GM04503 (cell line): ENCODE measurements at regions not wholly inside any gene's neighbourhood (a gene's known extent, or its start where the extent isn't known, plus 50 kb on each side); places are given as distances from the start of the nearest gene placed in this dataset.

Experiments
- DNase-seq: peaks from one replicate; pipeline ENCODE4 v3.0.0-alpha.2; 2012; ENCODE audit warnings: low read depth

DNA sequence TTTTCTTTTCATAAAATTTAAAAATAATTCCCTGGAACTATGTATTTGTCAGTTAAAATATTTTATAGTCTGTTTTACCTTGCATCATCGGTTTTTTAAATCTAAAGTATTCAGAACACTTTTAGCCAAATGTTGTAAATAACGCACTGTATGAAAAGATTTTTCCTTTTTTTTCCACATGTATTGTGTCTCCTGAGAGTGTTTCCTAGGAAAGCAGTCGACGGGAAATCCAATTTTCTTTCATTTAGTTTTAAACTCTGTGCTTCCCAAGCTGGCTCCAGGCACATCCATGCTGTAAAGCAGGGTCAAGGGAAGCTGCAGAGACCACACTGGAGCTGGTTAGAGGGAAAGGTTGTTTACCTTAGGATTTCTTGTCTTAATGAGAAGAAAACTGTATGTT, 1724.3 kb upstream of the TENM3 start:
- DNase-seq = no peak

DNA sequence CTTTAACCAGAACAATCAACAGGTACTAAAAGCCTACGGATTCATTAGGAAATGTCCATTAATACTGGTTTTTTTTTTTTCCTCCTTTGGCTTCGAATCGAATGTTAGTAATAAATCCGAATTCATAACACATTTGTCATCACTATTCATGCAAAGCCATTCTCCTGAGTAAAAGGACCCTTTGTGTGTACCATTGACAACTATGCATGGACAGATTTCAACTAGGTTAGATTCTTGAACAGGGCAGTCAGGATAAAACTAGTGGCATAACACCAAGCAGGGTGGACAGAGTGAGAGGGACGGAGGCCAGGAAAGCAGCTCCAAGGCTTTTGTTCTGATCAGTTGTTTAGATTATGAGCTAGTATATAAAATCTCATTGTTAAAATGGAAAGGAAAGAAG, 1722.0 kb upstream of the TENM3 start:
- no peak for DNase-seq

DNA sequence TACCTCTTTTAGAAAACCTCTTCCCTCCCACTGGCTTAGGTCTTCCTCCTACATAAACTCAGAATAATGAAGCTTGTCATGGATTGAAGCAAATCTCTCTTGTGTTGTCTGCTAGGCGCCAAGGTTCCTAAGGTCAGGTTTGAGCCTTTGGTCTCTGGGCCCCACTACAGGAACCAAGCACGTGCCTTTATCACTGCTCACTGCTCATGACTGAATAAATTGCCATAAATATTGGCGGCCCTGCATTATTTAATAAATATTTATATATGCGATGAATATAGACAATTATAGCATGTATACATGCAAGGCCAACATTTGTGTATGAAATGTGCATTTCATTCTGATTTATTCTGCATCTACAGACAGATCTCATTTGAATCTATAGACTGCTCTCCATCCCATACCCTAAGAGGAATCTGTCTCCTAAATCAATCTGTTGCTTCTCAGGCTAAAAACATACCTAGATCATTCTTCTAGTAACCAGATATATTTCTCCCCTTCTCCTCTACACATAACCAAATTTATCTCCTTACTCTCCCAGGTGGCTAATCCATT, 1717.6 kb upstream of the TENM3 start:
- DNase-seq = no peak

DNA sequence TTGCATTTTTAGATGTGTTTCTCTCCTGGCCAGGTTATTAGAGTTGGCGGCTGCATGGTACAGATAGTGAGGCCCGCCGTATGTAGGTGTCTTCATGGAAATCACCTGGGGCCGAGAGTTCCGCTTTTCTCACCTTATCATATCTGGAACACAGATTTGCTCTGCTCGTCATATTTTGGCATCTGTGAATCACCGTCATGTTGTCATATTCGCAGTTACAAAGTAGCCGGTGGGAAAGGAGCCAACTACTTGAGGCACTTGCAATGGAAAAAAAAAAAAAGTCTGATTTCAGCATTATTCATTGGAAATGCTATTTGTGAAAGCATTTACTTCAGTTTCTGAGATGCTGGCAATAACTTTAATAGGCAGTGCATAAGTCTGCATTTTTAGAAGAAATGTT, 1715.2 kb upstream of the TENM3 start:
- no peak for DNase-seq

- no peak for DNase-seq
Measured at GRCh38 chr4:180530787-180531186, 1712.4 kb upstream of the TENM3 start.

- no peak for DNase-seq
Measured at GRCh38 chr4:180532691-180533090, 1710.5 kb upstream of the TENM3 start.

- DNase-seq = no peak
Measured at GRCh38 chr4:180538384-180539057, 1704.7 kb upstream of the TENM3 start.

DNA sequence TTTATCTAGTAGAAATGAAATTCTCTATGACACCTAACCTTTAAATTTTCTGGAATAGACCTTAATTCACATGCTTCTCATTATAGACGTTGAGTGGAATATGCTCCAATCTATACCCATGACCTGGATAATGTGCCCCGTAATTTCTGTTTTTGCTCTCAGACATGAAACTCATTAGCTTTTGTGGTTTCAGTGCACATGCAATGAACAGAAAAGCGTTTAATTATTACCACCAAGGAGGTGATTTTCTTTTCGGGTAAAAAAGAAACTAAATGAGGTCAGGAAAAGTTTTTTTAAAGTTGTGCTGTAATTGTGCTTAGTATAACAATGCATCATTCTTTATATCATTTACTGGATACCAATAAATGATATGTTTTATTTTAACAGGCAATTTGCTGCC, 1703.9 kb upstream of the TENM3 start:
- no peak for DNase-seq

DNA sequence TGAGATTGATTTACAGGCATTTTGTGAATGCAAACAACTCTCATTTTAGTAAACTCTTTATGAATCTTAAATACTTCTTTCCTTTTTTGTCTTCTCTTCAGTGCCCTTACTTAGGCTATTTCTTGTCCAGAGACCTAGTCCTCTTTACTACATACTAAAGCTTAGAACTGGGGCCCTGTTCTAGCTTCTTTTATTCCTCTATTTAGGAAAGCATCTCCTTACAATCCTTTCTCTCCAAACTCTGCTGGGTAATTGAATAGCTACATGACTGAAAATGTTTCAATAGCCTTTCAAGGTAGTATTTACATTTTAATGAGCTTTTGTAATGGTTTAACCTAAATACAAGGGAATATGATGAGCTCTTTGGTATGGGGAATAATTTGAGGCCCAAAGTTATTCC, 1701.5 kb upstream of the TENM3 start:
- DNase-seq = no peak

GRCh38 chr4:180542445-180543100, 1700.6 kb upstream of the TENM3 start:
- DNase-seq = no peak

DNA sequence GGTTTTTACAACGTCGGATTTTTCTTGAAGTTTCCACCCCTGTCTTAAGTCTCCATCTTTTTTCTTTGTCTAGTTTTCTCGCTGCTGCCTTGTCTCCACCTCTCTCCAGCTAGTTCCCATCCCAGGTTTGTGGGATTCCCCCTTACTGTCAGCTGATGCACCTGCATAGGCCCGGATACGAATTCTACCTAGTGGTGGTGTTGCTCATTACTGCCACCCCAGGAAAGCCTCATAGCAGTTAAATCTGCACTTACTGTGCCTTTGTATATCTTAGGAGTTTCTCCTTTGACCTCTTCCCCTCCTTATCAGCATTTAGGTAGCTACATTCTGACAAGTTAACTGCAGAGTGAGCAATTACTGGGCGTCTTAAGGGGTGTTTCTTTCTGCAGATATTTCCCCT, 1693.1 kb upstream of the TENM3 start:
- no peak for DNase-seq

GRCh38 chr4:180557348-180557747, 1685.9 kb upstream of the TENM3 start:
- DNase-seq = no peak

GRCh38 chr4:180557950-180558349, 1685.3 kb upstream of the TENM3 start:
- DNase-seq = no peak

- no peak for DNase-seq
Measured at GRCh38 chr4:180558427-180558826, 1684.8 kb upstream of the TENM3 start.

DNA sequence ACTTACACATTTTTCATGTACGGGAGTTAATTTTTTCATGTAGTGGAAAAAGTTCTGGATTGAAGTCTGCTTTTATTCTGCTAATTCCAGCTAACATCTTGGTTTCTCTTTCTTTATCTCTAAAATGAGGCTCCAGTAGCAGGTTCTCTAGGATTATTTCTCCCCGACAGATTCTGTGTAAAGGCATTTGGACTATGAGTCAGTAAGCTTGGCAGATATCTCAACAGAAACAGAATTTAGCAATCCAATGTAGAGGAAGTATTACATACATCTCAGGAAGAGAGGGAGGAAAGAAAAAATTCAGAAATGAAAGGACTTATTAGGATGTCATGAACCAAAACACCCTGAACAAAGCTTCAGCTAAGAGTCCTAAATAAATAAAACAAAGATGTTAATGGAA, 1682.3 kb upstream of the TENM3 start:
- DNase-seq = no peak

GRCh38 chr4:180564026-180564425, 1679.2 kb upstream of the TENM3 start:
- no peak for DNase-seq

DNA sequence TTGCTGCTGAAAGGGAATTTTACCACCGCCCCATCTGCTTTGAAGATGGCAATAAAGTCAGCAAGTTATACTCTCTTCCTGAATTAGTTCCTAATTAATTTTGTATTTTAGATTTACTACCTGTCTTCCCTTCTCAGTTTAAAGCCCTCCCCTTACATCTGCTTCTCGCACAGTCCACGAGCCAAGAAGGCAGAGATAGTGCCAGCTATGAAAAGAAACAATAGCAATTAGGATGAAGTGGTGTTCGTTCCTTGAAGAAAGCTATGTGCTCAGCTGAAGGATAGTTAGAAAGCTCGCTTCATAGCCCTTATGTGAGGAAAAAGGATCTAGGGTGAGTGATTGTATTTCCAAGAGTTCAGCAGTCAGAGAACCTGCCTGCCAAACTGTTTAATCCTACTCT, 1678.8 kb upstream of the TENM3 start:
- no peak for DNase-seq

DNA sequence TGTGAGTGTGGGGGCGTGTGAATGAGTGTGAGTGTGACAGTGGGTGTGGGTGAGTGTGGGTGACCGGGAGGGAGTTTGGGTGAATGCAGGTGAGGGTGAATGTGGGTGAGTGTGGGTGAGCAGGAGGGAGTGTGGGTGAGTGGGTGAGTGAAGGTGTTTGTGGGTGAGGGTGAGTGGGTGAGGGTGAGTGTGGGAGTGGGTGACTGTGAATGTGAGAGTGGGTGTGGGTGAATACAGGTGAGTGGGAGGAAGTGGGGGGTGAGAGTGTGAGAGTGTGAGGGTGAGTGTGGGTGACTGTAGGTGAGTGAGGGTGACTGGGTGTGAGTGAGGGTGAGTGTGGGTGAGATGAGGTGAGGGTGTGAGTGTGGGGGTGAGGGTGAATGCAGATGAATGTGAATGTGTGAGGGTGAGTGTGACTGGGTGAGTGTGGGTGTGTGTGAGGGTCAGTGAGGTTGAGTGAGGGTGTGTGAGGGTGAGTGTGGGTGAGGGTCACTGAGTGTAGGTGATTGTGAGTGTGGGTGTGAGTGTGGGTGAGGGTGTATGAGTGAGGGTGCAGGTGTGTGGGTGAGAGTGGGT, 1677.3 kb upstream of the TENM3 start:
- DNase-seq = no peak

DNA sequence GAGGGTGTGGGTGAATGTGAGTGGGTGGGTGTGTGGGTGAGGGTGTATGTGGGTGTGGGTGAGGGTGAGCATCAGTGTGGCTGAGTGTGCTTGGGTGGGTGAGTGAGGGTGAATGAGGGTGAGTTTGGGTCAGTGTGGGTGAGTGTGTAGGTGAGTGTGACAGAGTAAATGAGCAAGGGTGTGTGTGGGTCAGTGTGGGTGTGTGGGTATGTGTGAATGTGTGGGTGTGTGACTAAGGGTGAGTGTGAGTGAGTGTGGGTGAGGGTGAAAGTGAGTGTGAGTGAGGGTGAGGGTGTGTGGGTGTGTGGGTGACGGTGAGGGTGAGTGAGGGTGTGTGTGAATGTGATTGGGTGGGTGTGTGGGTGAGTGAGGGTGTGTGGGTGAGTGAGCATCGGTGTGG, 1676.7 kb upstream of the TENM3 start:
- no peak for DNase-seq

DNA sequence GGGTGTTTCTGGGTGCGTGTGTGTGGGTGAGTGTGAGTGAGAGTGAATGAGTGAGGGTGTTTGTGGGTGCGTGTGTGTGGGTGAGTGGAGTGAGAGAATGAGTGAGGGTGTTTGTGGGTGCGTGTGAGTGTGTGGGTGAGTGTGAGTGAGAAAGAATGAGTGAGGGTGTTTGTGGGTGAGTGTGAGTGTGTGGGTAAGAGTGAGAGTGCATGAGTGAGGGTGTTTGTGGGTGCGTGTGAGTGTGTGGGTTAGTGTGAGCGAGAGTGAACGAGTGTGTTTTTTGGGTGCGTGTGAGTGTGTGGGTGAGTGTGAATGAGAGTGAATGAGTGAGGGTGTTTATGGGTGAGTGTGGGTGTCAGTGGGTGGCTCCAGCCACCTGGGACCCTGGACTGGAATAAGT, 1676.1 kb upstream of the TENM3 start:
- no peak for DNase-seq

DNA sequence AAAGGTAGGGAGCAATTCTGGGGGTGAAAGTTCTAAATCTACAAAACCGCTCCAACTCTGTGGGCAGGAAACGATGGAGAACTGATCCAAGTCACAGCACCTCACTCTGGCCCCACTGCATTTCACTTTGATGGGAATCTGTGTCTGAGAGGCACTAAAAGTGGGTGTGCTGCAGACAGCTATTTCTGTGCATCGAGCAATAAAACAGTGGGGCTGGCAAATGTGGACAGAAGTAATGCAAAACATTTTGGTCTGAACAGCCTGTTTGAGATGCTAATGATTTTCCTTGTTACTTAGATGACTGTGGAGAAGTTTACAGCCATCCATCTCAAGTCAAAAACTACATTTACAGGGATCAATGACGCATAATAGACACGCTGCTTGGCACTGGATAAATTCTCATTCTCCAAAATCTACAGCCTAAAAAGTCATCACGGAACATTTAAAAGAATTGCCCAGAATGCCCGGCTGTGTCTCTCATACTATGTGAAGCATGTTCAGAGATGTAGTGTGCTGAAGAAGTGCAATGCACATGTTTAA, 1671.6 kb upstream of the TENM3 start:
- DNase-seq = no peak

- DNase-seq = no peak
Measured at GRCh38 chr4:180578175-180578574, 1665.0 kb upstream of the TENM3 start.

DNA sequence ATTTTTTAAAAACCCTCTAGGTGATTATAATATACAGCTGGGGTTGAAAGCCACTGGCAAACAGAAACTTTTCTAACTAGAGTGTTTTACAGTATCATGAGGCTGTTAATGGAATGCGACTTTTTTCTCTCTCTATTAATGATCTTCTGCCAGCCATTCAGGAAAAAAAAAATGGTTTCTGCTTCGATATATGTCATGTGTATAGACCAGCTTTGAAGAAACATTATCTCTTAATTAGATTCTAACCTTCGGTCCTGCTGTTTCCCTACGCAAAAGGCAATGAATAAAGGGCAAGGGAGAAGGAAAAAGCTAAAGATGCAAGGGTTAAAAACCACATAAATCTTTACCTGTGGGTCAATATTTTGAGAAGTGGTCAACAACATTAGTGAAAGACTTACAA, 1662.1 kb upstream of the TENM3 start:
- no peak for DNase-seq
